ENCODE measurements at regions not wholly inside any gene's neighbourhood (a gene's known extent, or its start where the extent isn't known, plus 50 kb on each side); places are given as distances from the start of the nearest gene placed in this dataset.

- no peak for TF ChIP-seq CTCF (IDR thresholded peaks at IDR 0.05)
- Histone ChIP-seq H3K4me3 (no peak overlapping the region), H3K9me3 (no peaks in the 10 kb centered on the region), H3K36me3 (no peaks in the 10 kb centered on the region), H3K27ac (no peak overlapping the region), H3K4me1 (no peaks in the 10 kb centered on the region), H3K27me3 (no peaks in the 10 kb centered on the region)
- DNase-seq (no peak), ATAC-seq (no peak)
- intact Hi-C loops (cut with DNase I): no loop called here
These were observed 164.2 kb upstream of the C1orf174 start for GRCh38 chr1:4064150-4064889.

- TF ChIP-seq CTCF (IDR thresholded peaks at IDR 0.05): no peak
- Histone ChIP-seq H3K27me3 (no peaks in the 10 kb centered on the region), H3K36me3 (no peaks in the 10 kb centered on the region), H3K4me1 (no peaks in the 10 kb centered on the region), H3K27ac (no peak overlapping the region), H3K4me3 (no peak overlapping the region), H3K9me3 (no peaks in the 10 kb centered on the region)
- no peak for DNase-seq
- ATAC-seq: no peak
- intact Hi-C loops (cut with DNase I): no loop called here
These were observed 167.0 kb upstream of the C1orf174 start for GRCh38 chr1:4066860-4067599.

DNA sequence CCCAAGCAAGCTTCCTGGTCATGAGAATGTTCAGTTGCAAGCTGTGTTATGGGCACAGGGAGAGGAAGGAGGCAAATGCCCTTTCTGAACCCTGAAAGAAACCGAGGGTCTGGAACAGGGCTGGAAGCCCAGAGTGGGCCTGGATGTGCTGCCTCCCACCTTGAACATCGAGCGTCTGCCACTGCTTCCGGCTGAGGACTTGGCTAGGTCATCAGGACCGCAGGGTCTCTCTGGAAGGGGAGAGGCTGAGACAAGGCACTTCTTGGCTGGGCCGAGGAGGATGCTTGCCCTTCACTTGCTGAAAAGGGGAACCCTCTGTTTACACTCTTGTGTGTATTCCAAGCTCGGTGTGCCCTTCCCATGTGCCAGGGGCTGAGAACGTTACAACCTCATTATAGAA lies 168.0 kb upstream of the C1orf174 start:
- Histone ChIP-seq H3K4me1 (no peaks in the 10 kb centered on the region), H3K9me3 (no peaks in the 10 kb centered on the region), H3K27me3 (peaks cover 5% of the 10 kb centered on the region), H3K36me3 (no peaks in the 10 kb centered on the region), H3K4me3 (no peak overlapping the region), H3K27ac (no peak overlapping the region)
- TF ChIP-seq CTCF (IDR thresholded peaks at IDR 0.05): no peak
- intact Hi-C loops (cut with DNase I): no loop called here
- DNase-seq (peak; percentile 28), ATAC-seq (no peak)

DNA sequence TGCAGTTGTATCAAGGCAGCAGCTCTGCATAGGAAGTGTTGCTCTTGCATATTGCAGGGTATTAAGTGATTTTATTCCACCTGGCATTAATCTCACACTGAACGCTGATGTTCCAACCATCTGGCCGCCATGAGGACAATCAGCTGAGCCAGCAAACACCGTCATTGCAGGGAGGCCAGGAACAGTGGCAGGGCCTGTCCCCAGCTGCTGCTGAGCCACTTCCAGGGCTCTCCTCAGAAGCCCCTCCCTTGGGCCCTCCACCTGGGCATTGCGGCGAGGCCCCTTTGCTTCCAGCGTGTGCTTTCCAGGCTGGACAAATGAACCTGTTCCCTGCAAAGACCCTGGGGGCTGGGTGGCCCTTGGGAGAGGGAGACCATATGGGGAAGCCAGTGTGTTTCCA lies 171.6 kb upstream of the C1orf174 start:
- TF ChIP-seq CTCF (IDR thresholded peaks at IDR 0.05): no peak
- intact Hi-C loops (cut with DNase I): no loop called here

DNA sequence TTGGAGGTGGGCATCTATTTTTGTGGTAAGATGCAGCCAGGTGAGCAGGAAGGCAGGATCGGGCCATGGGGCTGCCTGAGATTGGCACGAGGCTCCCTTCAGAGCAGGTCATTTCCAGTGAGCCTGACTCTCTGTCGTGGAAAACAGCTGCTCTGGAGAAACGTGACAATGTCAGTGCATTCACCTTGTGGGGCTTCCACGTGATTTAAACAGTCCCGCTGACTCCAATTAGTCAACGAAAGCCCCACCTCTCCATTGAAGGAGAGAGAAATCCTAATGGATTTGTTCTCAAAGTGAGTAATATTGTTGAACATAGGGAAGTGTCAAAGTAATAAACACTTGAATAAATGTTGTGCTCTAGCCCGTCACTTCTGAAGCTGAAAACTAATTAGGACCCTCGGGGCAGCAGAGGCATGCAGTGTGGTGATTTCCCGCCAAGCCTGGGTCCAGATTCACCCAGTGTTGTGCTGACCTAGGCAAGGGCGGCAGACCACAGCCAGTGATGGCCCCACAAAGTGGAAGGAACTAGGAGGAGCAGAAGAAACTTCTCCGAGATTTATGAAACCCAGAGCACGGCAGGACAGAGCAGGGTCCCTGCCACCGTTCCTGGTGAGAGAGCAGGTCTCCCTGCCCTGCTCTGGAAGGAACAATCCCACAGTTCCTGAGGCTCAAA lies 172.5 kb upstream of the C1orf174 start:
- DNase-seq: peak; percentile 44
- H3K9me3 ChIP-seq: no peaks in the 10 kb centered on the region

More for the DNA sequence above, 171.6 kb upstream of the C1orf174 start:
- no peaks in the 10 kb centered on the region for H3K4me1 ChIP-seq
- no peak overlapping the region for H3K27ac ChIP-seq
- no peak for ATAC-seq
- H3K4me3 ChIP-seq: no peak overlapping the region
- H3K9me3 ChIP-seq: no peaks in the 10 kb centered on the region
- DNase-seq: peak; percentile 21
- H3K27me3 ChIP-seq: peaks cover 5% of the 10 kb centered on the region
- H3K36me3 ChIP-seq: no peaks in the 10 kb centered on the region

More for the DNA sequence above, 172.5 kb upstream of the C1orf174 start:
- Histone ChIP-seq H3K4me1 (no peaks in the 10 kb centered on the region), H3K4me3 (no peak overlapping the region), H3K27me3 (peaks cover 5% of the 10 kb centered on the region), H3K27ac (no peak overlapping the region), H3K36me3 (no peaks in the 10 kb centered on the region)
- no peak for TF ChIP-seq CTCF (IDR thresholded peaks at IDR 0.05)
- ATAC-seq: no peak
- intact Hi-C loops (cut with DNase I): no loop called here
